CD4-positive, alpha-beta T cell treated with Interleukin-2 at 100 ng/mL for 4 hours (primary cell): ENCODE measurements at regions not wholly inside any gene's neighbourhood (a gene's known extent, or its start where the extent isn't known, plus 50 kb on each side); places are given as distances from the start of the nearest gene placed in this dataset.

ENCODE experiments used
- DNase-seq: peaks from one replicate; pipeline ENCODE4 v3.0.0-alpha.2; 2020; ENCODE audit warnings: low spot score

GRCh38 chr20:56801971-56802755, 173.1 kb downstream of the TFAP2C start:
- DNase-seq = no peak

- DNase-seq = no peak
Measured at GRCh38 chr20:56802805-56803204, 173.7 kb downstream of the TFAP2C start.

- no peak for DNase-seq
Measured at GRCh38 chr20:56805313-56805712, 176.2 kb downstream of the TFAP2C start.

DNA sequence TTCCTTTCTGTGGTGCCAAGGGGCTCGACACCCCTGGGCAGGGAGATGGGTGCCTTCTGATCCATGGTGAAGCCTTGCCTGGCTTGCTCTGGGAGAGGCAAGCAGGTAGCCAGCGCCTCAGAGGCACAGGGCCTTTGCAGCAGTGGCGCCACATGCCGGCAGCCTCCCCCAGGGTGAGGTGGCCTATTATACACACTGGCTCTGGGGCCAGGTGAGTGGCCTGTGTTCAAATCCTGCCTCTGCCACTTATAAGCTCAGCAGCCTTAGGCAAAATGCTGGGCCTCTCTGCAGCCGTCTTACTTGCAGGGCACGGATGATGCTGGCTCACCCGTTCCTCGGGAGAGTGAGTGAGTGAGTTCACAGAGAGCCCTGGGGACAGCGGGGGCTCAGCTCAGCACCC, 176.9 kb downstream of the TFAP2C start:
- DNase-seq = no peak

GRCh38 chr20:56806952-56807517, 177.9 kb downstream of the TFAP2C start:
- no peak for DNase-seq

DNA sequence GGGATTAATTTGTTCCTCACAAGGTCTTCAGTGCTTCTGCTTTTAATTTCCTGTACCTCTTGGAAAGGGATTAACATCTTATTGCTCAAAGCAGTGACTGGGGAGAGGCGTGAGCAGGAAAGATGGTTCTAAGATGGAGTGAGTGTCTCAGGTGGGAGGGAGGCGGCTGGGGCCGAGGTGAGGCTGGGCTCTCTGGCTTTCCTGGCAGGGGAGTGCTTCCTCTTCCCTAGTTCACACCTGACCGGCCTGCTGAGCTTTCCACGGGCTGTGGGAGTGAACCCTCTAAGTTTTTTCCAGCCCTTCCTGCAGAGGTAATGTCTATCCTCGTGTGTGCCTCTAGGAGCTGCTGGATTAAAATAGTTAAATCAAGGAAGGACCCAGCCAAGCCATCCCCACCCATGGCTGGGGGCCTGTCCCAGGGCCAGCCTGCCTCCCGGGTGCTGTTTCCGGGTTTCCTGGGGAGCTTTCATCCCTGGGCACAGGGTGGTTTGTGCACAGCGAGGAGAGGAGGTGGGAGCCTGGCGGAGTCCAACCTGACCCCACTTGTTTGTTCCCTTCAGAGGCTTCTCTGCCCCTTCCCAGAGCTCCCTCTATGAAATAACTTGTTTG, 179.1 kb downstream of the TFAP2C start:
- no peak for DNase-seq

DNA sequence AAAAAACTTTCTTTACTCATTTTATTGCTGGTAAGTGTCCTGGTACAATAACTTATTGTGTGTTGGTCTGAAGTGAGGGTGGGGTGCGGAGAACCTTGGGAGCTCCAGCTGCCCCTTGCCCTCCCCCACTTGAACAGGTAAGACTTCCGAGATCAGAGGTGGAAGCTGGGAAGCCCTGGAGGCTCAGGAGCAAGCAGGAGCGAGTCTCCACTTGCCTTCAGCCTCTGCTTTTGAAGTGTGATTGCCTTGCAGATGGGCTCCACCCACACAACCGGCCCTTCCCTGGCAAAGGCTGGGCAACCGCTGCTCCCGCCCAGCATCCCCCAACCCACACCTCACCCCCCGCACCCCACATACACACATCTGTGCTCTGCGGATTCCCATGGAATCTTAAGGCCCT, 179.6 kb downstream of the TFAP2C start:
- no peak for DNase-seq

GRCh38 chr20:56809668-56810067, 180.6 kb downstream of the TFAP2C start:
- no peak for DNase-seq

DNA sequence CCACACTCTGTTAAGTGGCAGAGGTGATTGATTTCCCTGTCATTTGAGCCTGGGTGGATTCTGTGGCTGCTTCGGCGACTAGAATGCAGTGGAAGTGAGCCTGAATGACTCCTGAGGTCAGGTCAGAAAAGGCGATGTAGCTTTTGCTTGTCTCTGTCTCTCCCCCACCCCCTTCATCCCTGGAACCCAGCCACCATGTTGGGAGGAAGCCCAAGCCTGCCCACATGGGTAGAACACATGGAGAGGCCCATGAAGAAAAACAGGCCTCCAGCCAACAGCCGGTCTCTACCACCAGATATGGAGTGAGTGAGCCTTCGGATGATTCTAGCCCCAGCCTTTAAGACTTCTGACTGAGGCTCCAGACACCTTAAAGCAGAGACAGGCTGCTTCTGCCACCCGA, 181.0 kb downstream of the TFAP2C start:
- DNase-seq = no peak

DNA sequence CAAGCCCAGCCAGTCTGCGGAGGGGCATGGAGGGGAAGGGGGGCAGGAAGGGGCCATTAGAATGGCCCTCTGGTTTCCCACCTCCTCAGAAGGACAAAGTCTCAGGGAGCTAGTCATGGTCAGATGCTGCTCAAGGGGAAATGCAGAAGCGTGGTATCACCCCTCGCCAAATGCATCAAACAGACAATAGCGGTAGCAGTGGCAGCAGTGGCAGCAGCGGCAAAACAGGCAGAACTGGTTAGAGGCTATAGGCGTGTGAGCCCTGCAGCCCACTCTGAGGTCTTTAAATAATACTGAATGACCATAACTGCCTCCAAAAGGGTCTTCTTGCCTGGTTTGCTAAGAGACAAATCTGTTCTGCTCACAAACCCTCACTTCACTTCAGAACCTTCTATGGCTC, 186.7 kb downstream of the TFAP2C start:
- DNase-seq = no peak

GRCh38 chr20:56816349-56816748, 187.2 kb downstream of the TFAP2C start:
- DNase-seq = no peak

GRCh38 chr20:56817780-56818675, 188.9 kb downstream of the TFAP2C start:
- DNase-seq = no peak

- no peak for DNase-seq
Measured at GRCh38 chr20:56820984-56821383, 191.9 kb downstream of the TFAP2C start.

GRCh38 chr20:56826306-56826704, 197.2 kb downstream of the TFAP2C start:
- no peak for DNase-seq

DNA sequence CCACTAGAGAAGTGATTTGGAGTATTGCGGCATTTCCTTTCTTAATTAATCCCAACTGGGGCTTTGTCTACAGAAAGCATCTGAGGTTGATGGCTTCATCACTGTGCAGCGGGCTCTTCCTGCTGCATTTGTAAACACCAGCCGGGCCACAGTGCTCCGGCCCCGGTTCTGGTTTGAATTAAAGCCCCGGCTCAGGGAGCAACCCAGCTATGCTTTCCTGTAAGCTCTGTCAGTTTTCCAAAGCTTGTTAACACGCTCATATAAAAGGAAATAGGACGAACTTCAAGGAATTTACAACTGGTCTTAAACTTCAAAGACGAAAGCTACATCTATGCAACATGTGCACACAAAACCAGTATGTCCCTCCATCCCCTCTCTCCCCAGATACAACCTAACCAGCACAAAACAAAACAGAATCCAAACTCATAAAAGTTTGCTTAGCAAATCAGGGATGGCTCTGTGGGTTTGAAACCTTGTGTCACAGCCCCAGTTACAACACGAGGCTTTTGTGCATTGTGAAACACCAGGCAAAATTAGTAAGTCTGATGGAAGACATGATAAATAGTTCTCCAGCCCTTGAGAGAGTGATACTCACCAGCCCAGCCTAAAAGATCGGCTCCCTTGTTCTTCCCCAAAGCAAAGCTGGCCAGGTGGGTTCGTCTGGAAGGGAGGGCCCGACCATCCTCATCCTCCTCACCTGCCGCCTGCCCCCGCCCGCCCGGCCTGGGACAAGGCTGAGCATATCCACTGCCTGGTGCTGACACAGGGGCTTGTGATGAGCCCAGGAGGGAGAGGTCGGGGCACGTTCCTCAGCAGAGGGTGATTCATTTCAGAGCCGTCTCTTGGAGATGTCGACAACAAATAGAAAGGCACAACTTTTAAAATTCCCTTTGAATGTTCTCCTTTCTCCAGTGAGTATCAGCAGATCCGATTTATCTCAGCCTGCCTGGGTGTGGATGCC, 197.9 kb downstream of the TFAP2C start:
- no peak for DNase-seq

GRCh38 chr20:56827763-56828162, 198.7 kb downstream of the TFAP2C start:
- no peak for DNase-seq

DNA sequence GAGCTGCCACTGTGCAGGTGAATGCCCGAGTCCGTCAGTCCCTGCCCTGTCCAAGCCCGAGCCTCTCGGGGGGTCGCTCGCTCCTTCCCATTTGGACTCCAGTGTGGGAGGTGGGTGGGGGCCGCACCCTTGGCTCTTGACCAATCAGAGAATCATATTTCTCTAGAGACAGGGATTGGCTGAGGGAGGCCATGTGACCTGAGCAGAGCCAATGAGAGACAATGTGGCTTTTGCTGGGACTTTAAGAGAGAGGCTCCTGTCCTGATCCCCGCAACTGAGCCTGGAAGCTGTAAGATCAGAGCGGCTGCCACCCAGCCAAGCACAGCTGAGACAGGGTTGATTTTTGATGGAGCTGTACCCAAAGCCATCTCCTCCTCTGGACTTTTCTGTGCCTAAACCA, 199.3 kb downstream of the TFAP2C start:
- no peak for DNase-seq

DNA sequence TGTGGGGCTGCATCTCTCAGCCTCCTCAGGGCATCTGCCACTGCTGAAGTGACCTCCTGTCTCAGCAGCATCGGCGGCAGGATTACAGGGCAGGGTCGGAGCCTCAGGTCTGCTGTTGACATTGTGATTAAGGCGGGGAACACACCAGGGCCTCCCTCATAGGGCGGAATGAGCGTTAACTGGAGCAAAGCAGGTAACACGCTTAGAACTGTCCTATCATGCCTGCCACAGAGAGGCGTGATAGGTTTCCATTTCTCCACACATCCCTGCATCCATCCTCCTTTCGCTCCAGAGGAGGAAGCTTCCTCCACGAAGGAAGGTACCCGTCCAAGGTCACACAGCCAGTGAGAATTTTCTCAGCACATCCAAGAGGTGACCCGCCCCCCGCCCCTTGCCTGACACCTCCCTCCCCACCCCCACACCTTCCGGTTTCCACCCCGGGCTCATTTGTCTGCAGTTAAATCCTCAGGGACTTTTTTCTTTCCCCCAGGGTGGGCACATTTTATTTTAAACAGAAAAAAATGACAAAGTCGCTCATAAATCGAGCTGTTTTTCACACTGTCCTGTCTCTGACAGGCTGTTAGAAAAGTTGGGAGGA, 200.8 kb downstream of the TFAP2C start:
- DNase-seq = no peak

DNA sequence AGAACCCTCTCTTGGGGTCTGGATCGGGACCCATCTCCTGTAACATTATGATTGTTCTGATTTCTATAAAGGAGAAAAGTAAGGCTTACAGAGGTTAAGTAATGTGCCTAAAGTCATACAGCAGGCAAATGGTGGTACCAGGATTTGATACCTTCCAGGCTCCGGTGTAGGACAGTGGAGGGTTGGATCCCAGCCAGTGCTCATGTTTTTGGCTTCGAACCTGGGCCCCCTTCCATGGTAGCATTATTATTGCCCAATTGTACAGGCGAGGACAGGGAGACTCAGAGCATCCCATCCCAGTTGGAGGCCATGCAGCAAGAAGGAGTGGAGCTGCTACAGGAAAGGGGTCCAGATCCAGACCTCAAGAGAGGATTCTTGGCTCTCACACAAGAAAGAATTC, 202.7 kb downstream of the TFAP2C start:
- DNase-seq = no peak

- DNase-seq = no peak
Measured at GRCh38 chr20:56833427-56833826, 204.3 kb downstream of the TFAP2C start.
